ENCODE measurements at regions not wholly inside any gene's neighbourhood (a gene's known extent, or its start where the extent isn't known, plus 50 kb on each side); places are given as distances from the start of the nearest gene placed in this dataset.

DNA sequence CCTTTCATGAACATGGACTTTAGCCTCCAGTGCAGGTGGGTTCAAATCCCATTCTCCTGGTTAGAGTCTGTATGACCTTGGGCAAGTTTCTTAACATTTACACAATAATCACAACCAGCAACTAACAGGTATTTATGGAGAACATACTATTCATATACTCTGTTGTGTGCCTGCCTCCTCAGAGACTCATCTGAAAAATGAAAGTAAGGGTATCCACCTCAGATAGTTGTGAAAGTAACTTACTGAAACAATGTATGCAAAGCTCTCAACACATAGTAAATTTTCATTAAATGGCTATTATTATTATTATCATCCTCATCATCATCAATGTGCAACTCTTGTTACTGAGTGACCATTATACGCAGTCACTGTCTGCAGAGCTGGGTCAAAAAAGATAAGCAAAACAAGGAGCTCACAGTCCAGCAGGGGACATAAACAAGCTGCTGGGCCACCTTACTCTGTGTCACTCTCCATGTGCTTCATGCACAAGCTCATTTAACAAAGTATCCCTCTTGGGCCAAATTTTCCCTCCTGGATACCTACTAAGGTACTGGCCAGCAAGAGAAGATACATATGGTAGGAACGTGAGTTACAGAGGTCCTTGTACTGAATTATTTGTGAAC is 70.9 kb upstream of the FNDC3A start:
- TF ChIP-seq CTCF (conservative IDR thresholded peaks at IDR 0.05; ENCODE audit: low read depth in 2 of 2) (no peak), POLR2AphosphoS5 (IDR thresholded peaks at IDR 0.05; ENCODE audit: low read depth) (no peak)
- TF ChIP-seq, protein P1, sequence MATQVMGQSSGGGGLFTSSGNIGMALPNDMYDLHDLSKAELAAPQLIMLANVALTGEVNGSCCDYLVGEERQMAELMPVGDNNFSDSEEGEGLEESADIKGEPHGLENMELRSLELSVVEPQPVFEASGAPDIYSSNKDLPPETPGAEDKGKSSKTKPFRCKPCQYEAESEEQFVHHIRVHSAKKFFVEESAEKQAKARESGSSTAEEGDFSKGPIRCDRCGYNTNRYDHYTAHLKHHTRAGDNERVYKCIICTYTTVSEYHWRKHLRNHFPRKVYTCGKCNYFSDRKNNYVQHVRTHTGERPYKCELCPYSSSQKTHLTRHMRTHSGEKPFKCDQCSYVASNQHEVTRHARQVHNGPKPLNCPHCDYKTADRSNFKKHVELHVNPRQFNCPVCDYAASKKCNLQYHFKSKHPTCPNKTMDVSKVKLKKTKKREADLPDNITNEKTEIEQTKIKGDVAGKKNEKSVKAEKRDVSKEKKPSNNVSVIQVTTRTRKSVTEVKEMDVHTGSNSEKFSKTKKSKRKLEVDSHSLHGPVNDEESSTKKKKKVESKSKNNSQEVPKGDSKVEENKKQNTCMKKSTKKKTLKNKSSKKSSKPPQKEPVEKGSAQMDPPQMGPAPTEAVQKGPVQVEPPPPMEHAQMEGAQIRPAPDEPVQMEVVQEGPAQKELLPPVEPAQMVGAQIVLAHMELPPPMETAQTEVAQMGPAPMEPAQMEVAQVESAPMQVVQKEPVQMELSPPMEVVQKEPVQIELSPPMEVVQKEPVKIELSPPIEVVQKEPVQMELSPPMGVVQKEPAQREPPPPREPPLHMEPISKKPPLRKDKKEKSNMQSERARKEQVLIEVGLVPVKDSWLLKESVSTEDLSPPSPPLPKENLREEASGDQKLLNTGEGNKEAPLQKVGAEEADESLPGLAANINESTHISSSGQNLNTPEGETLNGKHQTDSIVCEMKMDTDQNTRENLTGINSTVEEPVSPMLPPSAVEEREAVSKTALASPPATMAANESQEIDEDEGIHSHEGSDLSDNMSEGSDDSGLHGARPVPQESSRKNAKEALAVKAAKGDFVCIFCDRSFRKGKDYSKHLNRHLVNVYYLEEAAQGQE (IDR thresholded peaks at IDR 0.05; ENCODE audit: unreplicated experiment), result no peak
- TF ChIP-seq, protein P2, sequence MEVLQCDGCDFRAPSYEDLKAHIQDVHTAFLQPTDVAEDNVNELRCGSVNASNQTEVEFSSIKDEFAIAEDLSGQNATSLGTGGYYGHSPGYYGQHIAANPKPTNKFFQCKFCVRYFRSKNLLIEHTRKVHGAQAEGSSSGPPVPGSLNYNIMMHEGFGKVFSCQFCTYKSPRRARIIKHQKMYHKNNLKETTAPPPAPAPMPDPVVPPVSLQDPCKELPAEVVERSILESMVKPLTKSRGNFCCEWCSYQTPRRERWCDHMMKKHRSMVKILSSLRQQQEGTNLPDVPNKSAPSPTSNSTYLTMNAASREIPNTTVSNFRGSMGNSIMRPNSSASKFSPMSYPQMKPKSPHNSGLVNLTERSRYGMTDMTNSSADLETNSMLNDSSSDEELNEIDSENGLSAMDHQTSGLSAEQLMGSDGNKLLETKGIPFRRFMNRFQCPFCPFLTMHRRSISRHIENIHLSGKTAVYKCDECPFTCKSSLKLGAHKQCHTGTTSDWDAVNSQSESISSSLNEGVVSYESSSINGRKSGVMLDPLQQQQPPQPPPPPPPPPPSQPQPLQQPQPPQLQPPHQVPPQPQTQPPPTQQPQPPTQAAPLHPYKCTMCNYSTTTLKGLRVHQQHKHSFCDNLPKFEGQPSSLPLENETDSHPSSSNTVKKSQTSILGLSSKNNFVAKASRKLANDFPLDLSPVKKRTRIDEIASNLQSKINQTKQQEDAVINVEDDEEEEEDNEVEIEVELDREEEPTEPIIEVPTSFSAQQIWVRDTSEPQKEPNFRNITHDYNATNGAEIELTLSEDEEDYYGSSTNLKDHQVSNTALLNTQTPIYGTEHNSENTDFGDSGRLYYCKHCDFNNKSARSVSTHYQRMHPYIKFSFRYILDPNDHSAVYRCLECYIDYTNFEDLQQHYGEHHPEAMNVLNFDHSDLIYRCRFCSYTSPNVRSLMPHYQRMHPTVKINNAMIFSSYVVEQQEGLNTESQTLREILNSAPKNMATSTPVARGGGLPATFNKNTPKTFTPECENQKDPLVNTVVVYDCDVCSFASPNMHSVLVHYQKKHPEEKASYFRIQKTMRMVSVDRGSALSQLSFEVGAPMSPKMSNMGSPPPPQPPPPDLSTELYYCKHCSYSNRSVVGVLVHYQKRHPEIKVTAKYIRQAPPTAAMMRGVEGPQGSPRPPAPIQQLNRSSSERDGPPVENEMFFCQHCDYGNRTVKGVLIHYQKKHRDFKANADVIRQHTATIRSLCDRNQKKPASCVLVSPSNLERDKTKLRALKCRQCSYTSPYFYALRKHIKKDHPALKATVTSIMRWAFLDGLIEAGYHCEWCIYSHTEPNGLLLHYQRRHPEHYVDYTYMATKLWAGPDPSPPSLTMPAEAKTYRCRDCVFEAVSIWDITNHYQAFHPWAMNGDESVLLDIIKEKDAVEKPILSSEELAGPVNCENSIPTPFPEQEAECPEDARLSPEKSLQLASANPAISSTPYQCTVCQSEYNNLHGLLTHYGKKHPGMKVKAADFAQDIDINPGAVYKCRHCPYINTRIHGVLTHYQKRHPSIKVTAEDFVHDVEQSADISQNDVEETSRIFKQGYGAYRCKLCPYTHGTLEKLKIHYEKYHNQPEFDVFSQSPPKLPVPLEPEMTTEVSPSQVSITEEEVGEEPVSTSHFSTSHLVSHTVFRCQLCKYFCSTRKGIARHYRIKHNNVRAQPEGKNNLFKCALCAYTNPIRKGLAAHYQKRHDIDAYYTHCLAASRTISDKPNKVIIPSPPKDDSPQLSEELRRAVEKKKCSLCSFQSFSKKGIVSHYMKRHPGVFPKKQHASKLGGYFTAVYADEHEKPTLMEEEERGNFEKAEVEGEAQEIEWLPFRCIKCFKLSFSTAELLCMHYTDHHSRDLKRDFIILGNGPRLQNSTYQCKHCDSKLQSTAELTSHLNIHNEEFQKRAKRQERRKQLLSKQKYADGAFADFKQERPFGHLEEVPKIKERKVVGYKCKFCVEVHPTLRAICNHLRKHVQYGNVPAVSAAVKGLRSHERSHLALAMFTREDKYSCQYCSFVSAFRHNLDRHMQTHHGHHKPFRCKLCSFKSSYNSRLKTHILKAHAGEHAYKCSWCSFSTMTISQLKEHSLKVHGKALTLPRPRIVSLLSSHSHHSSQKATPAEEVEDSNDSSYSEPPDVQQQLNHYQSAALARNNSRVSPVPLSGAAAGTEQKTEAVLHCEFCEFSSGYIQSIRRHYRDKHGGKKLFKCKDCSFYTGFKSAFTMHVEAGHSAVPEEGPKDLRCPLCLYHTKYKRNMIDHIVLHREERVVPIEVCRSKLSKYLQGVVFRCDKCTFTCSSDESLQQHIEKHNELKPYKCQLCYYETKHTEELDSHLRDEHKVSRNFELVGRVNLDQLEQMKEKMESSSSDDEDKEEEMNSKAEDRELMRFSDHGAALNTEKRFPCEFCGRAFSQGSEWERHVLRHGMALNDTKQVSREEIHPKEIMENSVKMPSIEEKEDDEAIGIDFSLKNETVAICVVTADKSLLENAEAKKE (CRISPR knock-in tag; IDR thresholded peaks at IDR 0.05), result no peak
